LNCaP clone FGC (cell line): ENCODE measurements at regions not wholly inside any gene's neighbourhood (a gene's known extent, or its start where the extent isn't known, plus 50 kb on each side); places are given as distances from the start of the nearest gene placed in this dataset.

Experiments used
- DNase-seq: peaks from one replicate; pipeline ENCODE4 v3.0.0-alpha.2; 2011; ENCODE audit warnings: low read depth
- H3K4me3 ChIP-seq: 2 replicates; pipeline ENCODE4 v1.5.1; 2011; ENCODE audit warnings: mild to moderate bottlenecking, low read depth, low read length, control low read depth
- TF ChIP-seq, protein P1 (sequence below): IDR thresholded peaks from 2 replicates; pipeline ENCODE4 v1.5.1; 2012; ENCODE audit warnings: mild to moderate bottlenecking; ENCODE audit not compliant: control insufficient read depth, insufficient read depth; ENCODE audit errors: extremely low read depth

DNA sequence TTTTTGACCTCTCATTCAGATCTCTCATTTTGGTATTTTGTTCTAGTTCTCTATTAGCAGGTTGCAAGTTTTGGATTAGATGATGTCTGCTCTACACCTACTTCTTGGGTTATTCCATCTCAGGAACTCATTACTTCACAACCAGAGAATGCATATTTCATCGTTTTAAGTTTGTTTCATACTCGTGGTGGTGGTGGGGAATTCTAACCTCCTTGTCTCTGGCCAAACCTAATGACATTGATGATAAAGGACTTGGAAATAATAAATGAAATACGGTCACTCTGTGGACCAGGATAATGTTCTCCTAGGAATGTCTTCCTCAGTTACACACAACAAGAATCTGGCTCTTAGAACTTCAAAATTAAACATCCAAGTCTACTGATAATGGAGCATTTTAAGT, 115.2 kb downstream of the CDC42EP3 start:
- H3K4me3 ChIP-seq: no peak overlapping the region
- DNase-seq: no peak
- TF ChIP-seq, protein P1, sequence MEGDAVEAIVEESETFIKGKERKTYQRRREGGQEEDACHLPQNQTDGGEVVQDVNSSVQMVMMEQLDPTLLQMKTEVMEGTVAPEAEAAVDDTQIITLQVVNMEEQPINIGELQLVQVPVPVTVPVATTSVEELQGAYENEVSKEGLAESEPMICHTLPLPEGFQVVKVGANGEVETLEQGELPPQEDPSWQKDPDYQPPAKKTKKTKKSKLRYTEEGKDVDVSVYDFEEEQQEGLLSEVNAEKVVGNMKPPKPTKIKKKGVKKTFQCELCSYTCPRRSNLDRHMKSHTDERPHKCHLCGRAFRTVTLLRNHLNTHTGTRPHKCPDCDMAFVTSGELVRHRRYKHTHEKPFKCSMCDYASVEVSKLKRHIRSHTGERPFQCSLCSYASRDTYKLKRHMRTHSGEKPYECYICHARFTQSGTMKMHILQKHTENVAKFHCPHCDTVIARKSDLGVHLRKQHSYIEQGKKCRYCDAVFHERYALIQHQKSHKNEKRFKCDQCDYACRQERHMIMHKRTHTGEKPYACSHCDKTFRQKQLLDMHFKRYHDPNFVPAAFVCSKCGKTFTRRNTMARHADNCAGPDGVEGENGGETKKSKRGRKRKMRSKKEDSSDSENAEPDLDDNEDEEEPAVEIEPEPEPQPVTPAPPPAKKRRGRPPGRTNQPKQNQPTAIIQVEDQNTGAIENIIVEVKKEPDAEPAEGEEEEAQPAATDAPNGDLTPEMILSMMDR: no peak

DNA sequence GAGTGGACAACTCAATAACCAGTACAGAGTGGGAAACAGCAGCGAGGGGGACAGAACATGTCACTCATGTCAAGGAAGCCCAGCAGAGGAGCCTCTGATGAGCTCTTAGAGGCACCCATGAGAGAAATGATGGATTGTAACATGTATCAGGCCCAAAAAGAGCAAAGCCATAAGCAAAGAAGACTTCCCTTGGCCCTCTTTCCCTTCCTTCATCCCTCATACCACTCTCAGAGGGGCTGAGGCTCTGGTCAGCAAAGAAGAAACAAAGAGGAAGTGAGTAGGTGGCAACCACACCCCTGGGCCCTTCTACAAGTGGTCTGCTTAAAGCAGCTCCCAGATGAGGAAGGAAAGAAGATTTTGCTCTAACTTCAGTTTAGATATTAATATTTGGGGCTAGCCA, 112.8 kb downstream of the CDC42EP3 start:
- no peak overlapping the region for H3K4me3 ChIP-seq
- TF ChIP-seq, protein P1: no peak
- no peak for DNase-seq

DNA sequence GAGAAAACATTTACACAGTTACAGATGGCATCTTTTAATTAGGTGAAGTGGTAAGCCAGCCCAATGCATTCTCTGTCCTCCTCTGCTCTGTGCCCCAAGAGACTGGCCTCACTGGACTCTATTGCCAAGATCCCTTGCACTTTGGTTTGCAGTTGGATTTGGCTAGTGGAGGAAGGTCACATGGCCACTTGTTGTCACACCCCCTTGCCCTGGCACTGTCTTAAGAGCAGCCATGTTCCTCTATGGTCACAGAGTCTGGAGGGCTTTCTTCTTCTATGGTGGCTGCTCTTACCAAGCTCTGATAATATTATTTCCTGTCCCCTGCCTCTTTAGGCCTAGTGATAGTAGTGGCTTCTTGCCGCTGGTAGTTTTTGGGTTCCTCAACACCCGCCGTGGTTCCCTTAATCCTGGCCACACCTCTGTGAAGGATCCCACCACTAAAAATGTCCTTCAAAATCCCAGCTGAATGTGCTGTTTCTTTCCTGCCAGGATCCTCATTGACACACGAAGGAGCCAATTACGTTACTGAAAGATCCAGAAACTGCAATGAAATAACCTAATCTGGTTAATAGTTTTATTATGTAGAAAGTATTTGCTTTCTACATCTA, 111.1 kb downstream of the CDC42EP3 start:
- H3K4me3 ChIP-seq: no peak overlapping the region
- TF ChIP-seq, protein P1: no peak
- DNase-seq: no peak

DNA sequence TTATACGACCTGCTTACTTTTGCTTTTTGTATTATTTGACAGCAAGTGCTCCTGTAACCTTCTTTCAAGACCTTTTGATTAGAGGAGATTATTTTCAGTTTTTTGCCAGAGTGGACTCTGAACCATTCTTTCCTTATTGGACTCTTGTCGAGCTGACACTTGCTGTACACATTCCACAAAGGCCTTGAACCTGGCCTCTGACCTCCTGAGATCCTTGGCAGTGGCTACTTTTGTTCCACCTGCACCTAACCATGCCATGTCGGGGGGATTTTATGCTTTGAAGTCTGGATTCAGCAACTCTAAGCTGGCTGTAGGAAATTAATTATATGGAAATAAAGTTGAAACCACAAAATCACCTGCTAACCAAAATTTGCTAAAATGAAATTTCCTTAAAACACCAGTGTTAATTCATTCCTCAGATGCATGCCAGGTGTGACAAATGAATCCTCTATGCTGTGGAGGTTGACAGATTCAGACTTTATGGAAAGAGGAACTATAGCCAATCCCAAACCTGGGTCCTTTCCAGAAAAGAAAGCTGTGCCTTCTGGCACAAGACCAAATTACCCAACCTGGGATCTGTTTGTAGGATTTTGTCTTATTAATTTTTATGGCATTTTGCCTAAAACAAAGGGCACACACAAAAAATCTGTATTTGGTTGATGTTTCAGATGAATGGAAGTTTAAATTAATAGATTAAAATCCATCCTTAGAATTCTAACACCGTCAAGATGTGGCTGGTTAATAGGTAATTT, 110.4 kb downstream of the CDC42EP3 start:
- DNase-seq: no peak
- TF ChIP-seq, protein P1: no peak
- H3K4me3 ChIP-seq: no peak overlapping the region

DNA sequence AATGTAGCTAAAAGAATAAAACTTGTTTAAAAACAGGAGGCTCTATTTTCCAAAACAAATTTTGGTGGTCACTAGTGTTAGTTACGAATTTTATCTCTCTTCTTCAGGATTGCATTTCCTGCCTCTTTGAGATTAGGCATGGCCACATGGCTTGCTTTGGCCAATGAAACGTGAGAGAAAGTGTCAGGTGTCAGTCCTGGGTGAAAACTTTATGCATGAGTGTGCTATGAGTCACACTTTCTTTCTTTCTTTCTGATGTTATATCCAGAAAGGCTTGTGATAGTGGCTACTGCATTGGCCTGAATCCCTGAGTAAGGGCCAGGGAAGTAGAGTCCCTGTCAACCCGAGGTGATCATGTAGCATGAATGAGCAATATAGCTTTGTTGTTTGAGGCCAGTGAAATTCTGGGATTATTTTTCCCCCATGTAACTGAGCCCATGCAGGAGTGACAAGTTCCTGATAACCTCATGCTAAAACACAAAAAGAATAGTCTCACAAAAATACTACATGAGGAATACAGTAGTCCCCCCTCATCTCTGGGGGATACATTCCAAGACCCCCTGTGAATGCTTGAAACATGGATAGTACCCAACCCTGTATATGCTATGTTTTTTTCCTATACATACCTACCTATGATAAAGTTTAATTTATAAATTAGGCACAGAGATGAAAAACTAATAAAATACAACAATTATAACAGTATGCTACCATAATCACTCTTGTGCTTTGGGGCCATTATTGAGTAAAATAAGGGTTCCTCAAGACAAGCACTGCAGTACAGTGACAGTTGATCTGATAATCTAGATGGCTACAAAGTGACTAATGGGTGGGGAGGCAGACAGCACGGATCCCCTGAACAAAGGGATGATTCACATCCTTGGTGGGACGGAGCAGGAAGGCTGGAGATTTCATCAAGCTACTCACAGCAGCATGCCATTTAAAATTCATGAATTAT, 109.5 kb downstream of the CDC42EP3 start:
- H3K4me3 ChIP-seq: no peak overlapping the region
- TF ChIP-seq, protein P1: no peak
- DNase-seq: no peak

DNA sequence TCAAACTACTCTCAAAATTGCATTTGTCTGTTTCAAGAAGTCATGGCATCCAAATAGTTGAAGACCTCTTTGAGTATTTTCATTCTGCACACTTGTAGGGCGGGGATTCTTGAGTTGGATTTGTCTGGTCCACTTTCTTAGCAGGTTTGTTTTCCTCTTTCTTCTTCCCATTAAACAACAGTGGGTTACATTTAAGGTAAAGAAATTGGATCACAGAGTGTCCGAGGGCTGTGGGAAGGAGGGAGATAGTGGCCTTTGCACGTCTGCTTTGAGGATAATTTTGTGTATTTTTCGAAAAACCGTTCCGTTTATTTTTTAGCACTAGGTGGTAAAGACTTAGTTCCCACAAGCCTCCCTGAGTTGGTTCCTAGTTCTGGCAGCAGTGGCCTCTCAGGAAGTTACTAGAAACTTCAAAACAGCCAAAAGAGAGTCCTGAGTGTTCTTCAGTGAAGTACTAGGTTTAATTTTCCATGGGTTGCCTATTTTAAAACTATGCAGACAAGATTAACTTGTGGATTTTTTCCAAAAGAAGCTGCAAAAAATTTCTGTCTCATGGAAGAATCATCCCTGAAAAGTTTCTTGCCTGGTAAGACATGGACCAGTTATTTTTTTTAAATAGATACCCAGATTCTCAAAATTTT, 107.9 kb downstream of the CDC42EP3 start:
- TF ChIP-seq, protein P1: no peak
- H3K4me3 ChIP-seq: no peak overlapping the region
- DNase-seq: no peak
